VCaP (cell line): ENCODE measurements at regions not wholly inside any gene's neighbourhood (a gene's known extent, or its start where the extent isn't known, plus 50 kb on each side); places are given as distances from the start of the nearest gene placed in this dataset.

Source experiments
- H3K27ac ChIP-seq: fragments of 450-650 bp; 2 replicates; pipeline ENCODE4 v1.5.1; 2017
- CTCF ChIP-seq: fragments of 450-650 bp; conservative IDR thresholded peaks from 2 replicates; pipeline ENCODE4 v1.5.1; 2017; ENCODE audit warnings: mild to moderate bottlenecking, moderate library complexity

DNA sequence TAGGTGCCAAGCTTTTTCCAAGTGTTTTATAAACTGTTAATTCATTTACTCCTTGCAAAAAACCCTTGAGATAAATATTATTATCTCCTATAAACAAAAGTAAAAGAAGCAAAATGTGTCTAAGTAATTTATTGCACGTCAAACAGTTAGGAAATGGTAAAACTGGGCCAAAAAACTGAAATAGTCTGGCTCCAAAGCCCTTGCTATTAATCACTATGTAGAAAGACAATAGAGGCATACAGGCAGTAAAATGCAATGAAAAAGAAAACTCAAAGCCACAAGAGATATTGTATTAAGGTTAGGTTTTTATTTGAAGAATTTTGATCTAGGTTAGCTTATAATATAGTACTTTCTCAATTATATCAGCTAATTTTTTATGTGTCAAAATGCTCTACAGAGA, 457.7 kb downstream of the ANXA1 start:
- H3K27ac ChIP-seq, result no peak overlapping the region
- TF ChIP-seq CTCF, result no peak

DNA sequence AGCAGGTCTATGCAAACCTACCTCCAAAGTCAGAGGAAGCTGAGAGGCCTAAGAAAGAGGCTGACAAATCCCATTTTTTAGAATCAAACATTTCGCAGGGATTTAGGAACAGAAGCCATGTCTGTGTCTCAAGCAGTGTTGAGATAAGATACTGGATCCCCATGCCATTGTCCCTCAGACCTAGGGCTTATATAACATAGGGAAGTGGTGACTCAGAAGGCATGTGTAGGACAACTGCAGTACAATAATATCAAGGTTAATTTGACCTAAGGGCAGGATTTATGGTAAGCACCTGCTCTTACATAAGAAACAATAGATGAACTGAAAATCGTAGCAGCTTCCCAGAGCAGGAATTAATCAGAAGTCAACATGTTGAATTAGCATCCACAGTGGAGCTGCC, 459.4 kb downstream of the ANXA1 start:
- H3K27ac ChIP-seq, result no peak overlapping the region
- TF ChIP-seq CTCF, result no peak

DNA sequence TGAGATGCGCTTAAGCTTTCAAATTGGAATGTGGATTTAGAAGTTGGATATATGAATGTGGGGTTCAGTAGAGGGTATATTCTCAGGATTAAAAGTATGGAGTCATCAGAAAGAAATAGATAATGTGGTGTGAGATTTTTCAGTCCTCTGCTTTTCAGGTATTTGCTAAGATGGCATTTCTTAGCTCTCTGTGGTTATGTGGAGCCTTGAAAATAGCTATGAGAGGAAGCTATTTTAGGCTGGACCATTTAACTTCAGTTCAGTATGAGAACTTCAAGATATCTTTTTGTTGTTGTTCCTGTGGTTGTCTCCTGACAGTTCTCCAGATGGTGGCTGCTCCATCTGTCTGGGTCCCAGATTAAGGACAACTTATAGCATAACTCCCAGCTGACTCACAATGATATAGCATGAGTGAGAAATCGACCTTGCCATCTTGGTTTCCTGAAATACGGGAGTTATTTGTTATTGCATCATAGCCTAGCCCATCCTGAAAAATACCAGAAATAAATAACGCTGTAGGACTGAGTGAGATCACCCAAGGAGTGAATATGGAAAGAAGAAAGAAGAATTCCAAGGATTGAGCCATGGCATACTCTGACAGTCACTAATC, 461.5 kb downstream of the ANXA1 start:
- no peak overlapping the region for H3K27ac ChIP-seq
- TF ChIP-seq CTCF, result no peak

- no peak overlapping the region for H3K27ac ChIP-seq
- TF ChIP-seq CTCF, result no peak
Measured at GRCh38 chr9:73615557-73615956, 463.9 kb downstream of the ANXA1 start.

GRCh38 chr9:73617586-73617985, 465.9 kb downstream of the ANXA1 start:
- TF ChIP-seq CTCF, result no peak
- H3K27ac ChIP-seq, result no peak overlapping the region

DNA sequence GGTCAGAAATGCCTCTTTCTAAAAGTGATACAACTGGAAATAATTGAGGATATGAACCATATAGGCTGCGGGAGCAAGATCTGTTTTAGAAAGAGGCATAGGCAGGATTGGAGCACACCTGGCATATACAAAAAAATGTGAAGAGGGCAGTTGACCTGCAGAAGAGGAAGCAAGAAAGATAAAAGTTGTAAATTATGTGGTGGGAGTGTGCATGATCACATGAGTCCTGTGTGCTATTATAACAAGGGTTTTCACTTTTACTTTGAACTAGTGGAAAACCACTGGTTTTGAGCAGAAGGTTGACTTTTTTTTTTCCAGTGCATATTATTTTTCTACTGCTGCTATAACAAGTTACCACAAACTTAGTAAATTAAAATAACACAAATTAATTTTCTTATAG, 489.3 kb downstream of the ANXA1 start:
- no peak for TF ChIP-seq CTCF

GRCh38 chr9:73643379-73644013, 491.8 kb downstream of the ANXA1 start:
- TF ChIP-seq CTCF, result no peak

More for the DNA sequence above, 489.3 kb downstream of the ANXA1 start:
- no peak overlapping the region for H3K27ac ChIP-seq

More at GRCh38 chr9:73643379-73644013, 491.8 kb downstream of the ANXA1 start:
- H3K27ac ChIP-seq, result no peak overlapping the region
